ENCODE measurements at regions not wholly inside any gene's neighbourhood (a gene's known extent, or its start where the extent isn't known, plus 50 kb on each side); places are given as distances from the start of the nearest gene placed in this dataset.

DNA sequence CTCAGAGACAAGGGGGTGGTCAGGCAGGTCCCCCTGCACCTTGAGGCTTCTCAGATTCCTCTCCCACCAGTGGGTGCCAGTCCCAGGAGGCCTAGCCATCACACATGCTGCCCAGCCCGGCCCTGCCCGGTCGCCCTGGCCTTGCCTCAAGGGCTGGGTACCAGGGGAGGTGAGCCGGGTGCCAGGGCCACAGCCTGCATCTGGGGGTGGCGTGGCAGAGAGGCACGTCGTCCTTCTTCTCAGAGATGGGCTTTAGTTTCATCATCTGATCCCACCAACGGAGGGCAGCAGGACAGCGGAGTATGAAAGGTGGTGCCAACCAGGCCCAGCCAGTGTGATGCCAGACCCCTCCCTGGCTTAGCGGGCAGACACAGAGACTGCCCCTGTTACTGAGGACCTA is 161.7 kb downstream of the TFCP2L1 start:
- no peak for DNase-seq
- no peaks in the 10 kb centered on the region for H3K9me3 ChIP-seq
- H3K9me3 Mint-ChIP-seq (ENCODE audit: unreplicated experiment), result no peaks in the 10 kb centered on the region
- H3K36me3 Mint-ChIP-seq (ENCODE audit: insufficient read depth, unreplicated experiment), result no peaks in the 10 kb centered on the region
- H3K4me3 ChIP-seq (ENCODE audit: low read depth, low read length), result no peak overlapping the region
- H3K4me1 Mint-ChIP-seq (ENCODE audit: low read depth, unreplicated experiment), result no peaks in the 10 kb centered on the region
- H3K4me3 Mint-ChIP-seq (ENCODE audit: unreplicated experiment), result no peak overlapping the region
- no peak overlapping the region for H3K27ac Mint-ChIP-seq (ENCODE audit: unreplicated experiment)
- ChIA-PET POLR2A (no interaction called here), CTCF (no interaction called here)
- intact Hi-C loops (cut with micrococcal nuclease; ENCODE audit: unreplicated experiment), result no loop called here
- H3K36me3 ChIP-seq (ENCODE audit: control insufficient read depth, insufficient read depth, low read length), result no peaks in the 10 kb centered on the region
- H3K27me3 Mint-ChIP-seq (ENCODE audit: insufficient read depth, unreplicated experiment), result peaks cover 9% of the 10 kb centered on the region
- H3K4me1 ChIP-seq, result no peaks in the 10 kb centered on the region
- H3K27me3 ChIP-seq (replicated peaks; ENCODE audit: control insufficient read depth, insufficient read depth, low read length), result no peaks in the 10 kb centered on the region; the same call in 1 of the 2 replicates
- no TSS peak for BruUV-seq (replicated peaks)
- TF ChIP-seq, protein P1, sequence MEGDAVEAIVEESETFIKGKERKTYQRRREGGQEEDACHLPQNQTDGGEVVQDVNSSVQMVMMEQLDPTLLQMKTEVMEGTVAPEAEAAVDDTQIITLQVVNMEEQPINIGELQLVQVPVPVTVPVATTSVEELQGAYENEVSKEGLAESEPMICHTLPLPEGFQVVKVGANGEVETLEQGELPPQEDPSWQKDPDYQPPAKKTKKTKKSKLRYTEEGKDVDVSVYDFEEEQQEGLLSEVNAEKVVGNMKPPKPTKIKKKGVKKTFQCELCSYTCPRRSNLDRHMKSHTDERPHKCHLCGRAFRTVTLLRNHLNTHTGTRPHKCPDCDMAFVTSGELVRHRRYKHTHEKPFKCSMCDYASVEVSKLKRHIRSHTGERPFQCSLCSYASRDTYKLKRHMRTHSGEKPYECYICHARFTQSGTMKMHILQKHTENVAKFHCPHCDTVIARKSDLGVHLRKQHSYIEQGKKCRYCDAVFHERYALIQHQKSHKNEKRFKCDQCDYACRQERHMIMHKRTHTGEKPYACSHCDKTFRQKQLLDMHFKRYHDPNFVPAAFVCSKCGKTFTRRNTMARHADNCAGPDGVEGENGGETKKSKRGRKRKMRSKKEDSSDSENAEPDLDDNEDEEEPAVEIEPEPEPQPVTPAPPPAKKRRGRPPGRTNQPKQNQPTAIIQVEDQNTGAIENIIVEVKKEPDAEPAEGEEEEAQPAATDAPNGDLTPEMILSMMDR (IDR thresholded peaks at IDR 0.05; ENCODE audit: insufficient read depth in 1 of 2, low read depth in 1 of 2, low read length in 1 of 2, severe bottlenecking in 1 of 2, unreplicated experiment in 1 of 2), result no peak

DNA sequence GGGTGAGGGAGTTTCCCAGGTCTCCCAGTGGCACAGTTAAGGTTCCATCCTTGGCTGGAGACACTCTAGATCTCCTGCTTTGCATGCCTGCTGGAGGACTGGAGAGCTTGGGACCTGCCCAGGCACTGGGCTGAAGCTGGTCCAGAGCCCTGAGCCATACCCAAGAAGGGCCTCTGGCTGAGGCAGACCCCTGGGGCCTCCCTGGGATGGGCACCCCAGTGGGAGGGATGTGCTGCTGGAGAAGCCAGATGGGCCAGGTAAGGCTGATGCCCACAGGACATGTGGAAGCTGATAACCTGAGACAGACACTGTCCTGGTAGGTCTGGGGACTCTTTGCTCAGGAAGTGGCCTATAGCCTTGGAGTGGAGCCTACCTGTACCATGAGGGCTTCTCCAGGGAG is 160.7 kb downstream of the TFCP2L1 start:
- ChIA-PET POLR2A (interaction anchor here (0.6 kb wide), 1 partner anchor 54 kb away, joined by 4 read pairs; no protein-coding TSS in a partner anchor), CTCF (no interaction called here)
- Histone ChIP-seq H3K4me1 (no peaks in the 10 kb centered on the region), H3K36me3 (ENCODE audit: control insufficient read depth, insufficient read depth, low read length) (no peaks in the 10 kb centered on the region), H3K9me3 (no peaks in the 10 kb centered on the region), H3K27me3 (replicated peaks; ENCODE audit: control insufficient read depth, insufficient read depth, low read length) (no peaks in the 10 kb centered on the region; the same call in 1 of the 2 replicates), H3K4me3 (ENCODE audit: low read depth, low read length) (no peak overlapping the region)
- H3K36me3 Mint-ChIP-seq (ENCODE audit: insufficient read depth, unreplicated experiment), result no peaks in the 10 kb centered on the region
- no TSS peak for BruUV-seq (replicated peaks)
- TF ChIP-seq, protein P1 (IDR thresholded peaks at IDR 0.05; ENCODE audit: insufficient read depth in 1 of 2, low read depth in 1 of 2, low read length in 1 of 2, severe bottlenecking in 1 of 2, unreplicated experiment in 1 of 2), result no peak
- H3K27ac Mint-ChIP-seq (ENCODE audit: unreplicated experiment), result no peak overlapping the region
- H3K27me3 Mint-ChIP-seq (ENCODE audit: insufficient read depth, unreplicated experiment), result peaks cover 9% of the 10 kb centered on the region
- H3K4me3 Mint-ChIP-seq (ENCODE audit: unreplicated experiment), result no peak overlapping the region
- no peaks in the 10 kb centered on the region for H3K4me1 Mint-ChIP-seq (ENCODE audit: low read depth, unreplicated experiment)
- no peaks in the 10 kb centered on the region for H3K9me3 Mint-ChIP-seq (ENCODE audit: unreplicated experiment)
- intact Hi-C loops (cut with micrococcal nuclease; ENCODE audit: unreplicated experiment), result no loop called here
- no peak for DNase-seq

DNA sequence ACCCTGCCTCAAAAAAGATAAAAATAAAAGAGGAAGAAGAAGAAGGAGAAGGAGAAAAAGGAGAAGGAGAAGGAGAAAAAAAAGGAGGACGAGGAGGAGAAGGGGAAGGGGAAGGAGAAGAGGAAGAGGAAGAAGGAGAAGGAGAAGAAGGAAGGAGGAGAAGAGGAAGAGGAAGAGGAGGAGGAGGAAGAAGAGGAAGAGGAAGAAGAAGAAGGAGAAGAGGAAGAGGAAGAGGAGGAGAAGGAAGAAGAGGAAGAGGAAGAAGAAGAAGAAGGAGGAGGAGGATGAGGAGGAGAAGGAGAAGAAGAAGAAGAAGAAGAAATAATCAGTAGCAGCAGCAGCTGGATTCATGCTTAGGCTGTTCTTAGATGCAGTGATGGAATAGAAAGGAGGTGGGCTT is 159.7 kb downstream of the TFCP2L1 start:
- CTCF ChIA-PET, result interaction anchor here (0.7 kb wide), 1 partner anchor 58 kb away, joined by 3 read pairs; no protein-coding TSS in a partner anchor
- intact Hi-C loops (cut with micrococcal nuclease; ENCODE audit: unreplicated experiment), result loop anchor here (5.0 kb wide), 1 partner anchor 87 kb away; no protein-coding TSS in a partner anchor
- no peak for DNase-seq
- H3K9me3 ChIP-seq, result no peaks in the 10 kb centered on the region
- Mint-ChIP-seq H3K4me1 (ENCODE audit: low read depth, unreplicated experiment) (no peaks in the 10 kb centered on the region), H3K36me3 (ENCODE audit: insufficient read depth, unreplicated experiment) (no peaks in the 10 kb centered on the region), H3K9me3 (ENCODE audit: unreplicated experiment) (no peaks in the 10 kb centered on the region), H3K4me3 (ENCODE audit: unreplicated experiment) (no peak overlapping the region), H3K27me3 (ENCODE audit: insufficient read depth, unreplicated experiment) (peaks cover 9% of the 10 kb centered on the region), H3K27ac (ENCODE audit: unreplicated experiment) (no peak overlapping the region)
- BruUV-seq (replicated peaks), result no TSS peak
- POLR2A ChIA-PET, result no interaction called here
- no peaks in the 10 kb centered on the region; the same call in 1 of the 2 replicates for H3K27me3 ChIP-seq (replicated peaks; ENCODE audit: control insufficient read depth, insufficient read depth, low read length)
- peaks cover 5% of the 10 kb centered on the region; the same call in 1 of the 2 replicates for H3K4me1 ChIP-seq
- no peak overlapping the region for H3K4me3 ChIP-seq (ENCODE audit: low read depth, low read length)
- no peaks in the 10 kb centered on the region for H3K36me3 ChIP-seq (ENCODE audit: control insufficient read depth, insufficient read depth, low read length)
- TF ChIP-seq, protein P1 (IDR thresholded peaks at IDR 0.05; ENCODE audit: insufficient read depth in 1 of 2, low read depth in 1 of 2, low read length in 1 of 2, severe bottlenecking in 1 of 2, unreplicated experiment in 1 of 2), result no peak

Measured in Caco-2 (cell line).